Liver (tissue), 3 donors: ENCODE measurements at regions not wholly inside any gene's neighbourhood (a gene's known extent, or its start where the extent isn't known, plus 50 kb on each side); places are given as distances from the start of the nearest gene placed in this dataset.

Experiments
- CTCF ChIP-seq: fragments of 150-350 bp; IDR thresholded peaks from 2 replicates; pipeline ENCODE4 v1.5.1; 2017; ENCODE audit warnings: improper control_type of control experiment, low read depth, low read length; ENCODE audit not compliant: missing input control
- EGR1 ChIP-seq, 2 donors: IDR thresholded peaks; 2 replicates each; pipeline ENCODE4 v1.6.1; 2016 to 2018; ENCODE audit warnings: antibody characterized with exemption in 2 of 2, low read depth in 2 of 2
- FOXA1 ChIP-seq: IDR thresholded peaks from 2 replicates; pipeline ENCODE4 v1.6.1; 2016; ENCODE audit warnings: antibody characterized with exemption
- GABPA ChIP-seq, 2 donors: IDR thresholded peaks in 1 of 2; conservative IDR thresholded peaks in 1 of 2; 2 replicates each; pipeline ENCODE4 v1.6.1; 2016; ENCODE audit warnings: antibody characterized with exemption in 2 of 2, mild to moderate bottlenecking in 1 of 2, moderate library complexity in 1 of 2
- JUND ChIP-seq, 2 donors: IDR thresholded peaks; 2 replicates each; pipeline ENCODE4 v1.6.1; 2016; ENCODE audit warnings: antibody characterized with exemption in 2 of 2
- RAD21 ChIP-seq, 2 donors: IDR thresholded peaks; 2 replicates each; pipeline ENCODE4 v1.6.1; 2016; ENCODE audit warnings: antibody characterized with exemption in 2 of 2, mild to moderate bottlenecking in 2 of 2
- REST ChIP-seq: IDR thresholded peaks from 2 replicates; pipeline ENCODE4 v1.6.1; 2016; ENCODE audit warnings: antibody characterized with exemption, mild to moderate bottlenecking
- SP1 ChIP-seq: IDR thresholded peaks from 2 replicates; pipeline ENCODE4 v1.6.1; 2018; ENCODE audit warnings: antibody characterized with exemption, mild to moderate bottlenecking
- TAF1 ChIP-seq: conservative IDR thresholded peaks from 2 replicates; pipeline ENCODE4 v1.6.1; 2016; ENCODE audit warnings: antibody characterized with exemption, mild to moderate bottlenecking
- YY1 ChIP-seq: IDR thresholded peaks from 2 replicates; pipeline ENCODE4 v1.6.1; 2016; ENCODE audit warnings: antibody characterized with exemption, mild to moderate bottlenecking
- ZBTB33 ChIP-seq: IDR thresholded peaks from 2 replicates; pipeline ENCODE4 v1.6.1; 2016; ENCODE audit warnings: antibody characterized with exemption
- donor health status: healthy.
- donor health status: healthy.

- TF ChIP-seq YY1 (no peak), JUND (IDR thresholded peaks at IDR 0.05) (no peak), EGR1 (IDR thresholded peaks at IDR 0.05; ENCODE audit: low read depth in 2 of 2) (no peak), REST (no peak), CTCF (no peak), ZBTB33 (no peak), TAF1 (no peak), FOXA1 (no peak), GABPA (IDR thresholded peaks at IDR 0.05 in 1 of 2, conservative IDR thresholded peaks at IDR 0.05 in 1 of 2) (no peak), SP1 (no peak), RAD21 (IDR thresholded peaks at IDR 0.05) (no peak)
These were observed 478.3 kb upstream of the FTMT start for GRCh38 chr5:121373371-121373770.
